Mononuclear cell (primary cell): ENCODE measurements at regions not wholly inside any gene's neighbourhood (a gene's known extent, or its start where the extent isn't known, plus 50 kb on each side); places are given as distances from the start of the nearest gene placed in this dataset.

ENCODE experiments used
- H3K27me3 ChIP-seq: 2 replicates; pipeline ENCODE4 v1.6.0; 2011; ENCODE audit warnings: low read length, control low read depth; ENCODE audit not compliant: insufficient read depth
- H3K4me1 ChIP-seq: 2 replicates; pipeline ENCODE4 v1.5.1; 2011; ENCODE audit warnings: mild to moderate bottlenecking, low read length, control low read depth; ENCODE audit not compliant: insufficient read depth
- H3K4me3 ChIP-seq: 2 replicates; pipeline ENCODE4 v1.5.1; 2011; ENCODE audit warnings: mild to moderate bottlenecking, low read length, moderate library complexity
- H3K9me3 ChIP-seq: 2 replicates; pipeline ENCODE4 v1.5.1; 2011; ENCODE audit warnings: low read depth, mild to moderate bottlenecking, control low read depth, low read length

DNA sequence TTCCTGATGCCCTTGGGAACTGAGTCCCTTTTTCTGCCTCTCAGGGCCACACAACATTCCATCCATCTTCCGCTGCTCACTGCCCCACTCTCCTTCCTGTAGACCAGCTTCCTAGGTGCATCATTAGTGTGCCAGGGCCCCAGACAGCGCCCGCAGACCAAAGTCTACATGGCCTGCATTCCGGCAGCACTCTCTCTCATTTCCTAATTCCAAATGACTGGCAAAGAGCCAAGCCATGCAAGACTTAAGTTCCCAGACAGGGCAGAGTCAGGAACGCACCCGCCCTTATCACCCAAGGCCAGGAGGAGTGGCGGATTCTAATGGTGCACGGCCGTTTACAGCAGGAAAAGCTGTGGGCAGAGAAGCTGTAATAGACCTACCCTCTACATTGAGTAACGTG, 159.8 kb upstream of the ARID1B start:
- Histone ChIP-seq H3K4me1 (no peaks in the 10 kb centered on the region), H3K27me3 (no peaks in the 10 kb centered on the region), H3K9me3 (peaks cover 5% of the 10 kb centered on the region), H3K4me3 (no peak overlapping the region)

DNA sequence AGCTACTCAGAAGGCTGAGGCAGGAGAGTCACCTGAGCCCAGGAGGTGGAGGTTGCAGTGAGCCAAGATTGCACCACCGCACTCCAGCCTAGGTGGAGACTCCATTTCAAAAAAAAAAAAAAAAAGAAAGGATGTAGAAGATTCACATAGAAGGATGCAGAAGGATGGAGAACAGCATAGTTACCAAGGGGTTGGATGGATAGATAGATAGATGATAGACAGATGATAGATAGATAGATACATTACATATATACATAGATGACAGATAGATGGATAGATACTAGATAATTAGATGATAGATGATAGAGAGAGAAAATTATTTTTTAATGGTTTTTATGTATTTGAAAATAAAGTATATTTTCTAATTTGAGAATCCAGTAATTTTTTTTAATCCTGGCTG, 160.7 kb upstream of the ARID1B start:
- Histone ChIP-seq H3K4me1 (no peaks in the 10 kb centered on the region), H3K9me3 (peaks cover 14% of the 10 kb centered on the region), H3K27me3 (no peaks in the 10 kb centered on the region), H3K4me3 (no peak overlapping the region)

DNA sequence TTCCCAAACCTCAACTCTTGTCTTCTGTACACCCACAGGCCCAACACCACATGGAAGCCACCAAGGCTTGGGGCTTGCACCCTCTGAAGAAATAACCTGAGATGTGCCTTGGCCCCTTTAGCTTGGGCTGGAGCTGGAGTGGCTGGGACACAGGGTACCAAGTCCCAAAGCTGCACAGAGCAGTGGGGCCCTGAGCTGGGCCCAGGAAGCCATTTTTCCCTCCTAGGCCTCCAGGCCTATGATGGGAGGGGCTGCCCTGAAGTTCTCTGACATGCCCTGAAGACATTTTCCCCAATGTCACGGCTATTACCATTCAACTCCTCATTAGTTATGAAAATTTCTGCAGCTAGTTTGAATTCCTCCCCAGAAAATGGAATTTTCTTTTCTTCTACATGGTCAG, 163.2 kb upstream of the ARID1B start:
- peaks cover 15% of the 10 kb centered on the region for H3K9me3 ChIP-seq
- H3K4me3 ChIP-seq, result no peak overlapping the region
- no peaks in the 10 kb centered on the region for H3K4me1 ChIP-seq
- no peaks in the 10 kb centered on the region for H3K27me3 ChIP-seq

DNA sequence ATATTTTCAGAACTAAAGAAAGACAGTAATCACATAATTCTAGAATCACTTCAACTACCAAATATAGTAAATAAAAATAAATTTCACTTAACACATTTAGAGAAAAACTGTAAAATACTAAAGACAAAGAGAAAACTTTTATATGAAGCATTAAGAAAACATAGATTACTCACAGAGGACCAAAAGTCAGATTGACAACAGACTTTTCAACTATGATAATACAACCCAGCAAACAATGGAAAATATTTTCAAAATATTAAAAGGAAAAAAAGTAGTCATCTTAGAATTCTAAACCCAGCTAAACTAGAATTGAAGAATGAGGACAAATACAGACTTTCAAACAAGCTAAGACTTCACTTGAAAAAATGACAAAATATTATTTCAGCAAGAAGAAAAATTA, 164.8 kb upstream of the ARID1B start:
- H3K4me1 ChIP-seq, result no peaks in the 10 kb centered on the region
- no peak overlapping the region for H3K4me3 ChIP-seq
- H3K9me3 ChIP-seq, result peaks cover 15% of the 10 kb centered on the region
- no peaks in the 10 kb centered on the region for H3K27me3 ChIP-seq

DNA sequence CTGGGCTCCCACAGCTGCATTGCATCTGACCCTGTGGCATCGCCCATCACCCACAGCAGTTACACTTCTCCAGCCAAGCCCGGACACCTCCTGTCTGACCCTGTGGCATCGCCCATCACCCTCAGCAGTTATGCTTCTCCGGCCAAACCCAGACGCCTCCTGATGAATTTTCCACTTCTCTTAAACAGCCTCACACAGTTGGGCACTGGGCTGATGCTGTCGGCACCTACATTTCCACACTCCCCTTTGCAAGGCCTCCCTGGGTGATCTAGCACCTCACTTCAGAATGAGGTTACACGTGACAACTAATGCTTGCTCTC, 175.2 kb upstream of the ARID1B start:
- H3K9me3 ChIP-seq, result no peaks in the 10 kb centered on the region
- no peaks in the 10 kb centered on the region for H3K27me3 ChIP-seq
- H3K4me3 ChIP-seq, result no peak overlapping the region
- H3K4me1 ChIP-seq, result peaks cover 9% of the 10 kb centered on the region

DNA sequence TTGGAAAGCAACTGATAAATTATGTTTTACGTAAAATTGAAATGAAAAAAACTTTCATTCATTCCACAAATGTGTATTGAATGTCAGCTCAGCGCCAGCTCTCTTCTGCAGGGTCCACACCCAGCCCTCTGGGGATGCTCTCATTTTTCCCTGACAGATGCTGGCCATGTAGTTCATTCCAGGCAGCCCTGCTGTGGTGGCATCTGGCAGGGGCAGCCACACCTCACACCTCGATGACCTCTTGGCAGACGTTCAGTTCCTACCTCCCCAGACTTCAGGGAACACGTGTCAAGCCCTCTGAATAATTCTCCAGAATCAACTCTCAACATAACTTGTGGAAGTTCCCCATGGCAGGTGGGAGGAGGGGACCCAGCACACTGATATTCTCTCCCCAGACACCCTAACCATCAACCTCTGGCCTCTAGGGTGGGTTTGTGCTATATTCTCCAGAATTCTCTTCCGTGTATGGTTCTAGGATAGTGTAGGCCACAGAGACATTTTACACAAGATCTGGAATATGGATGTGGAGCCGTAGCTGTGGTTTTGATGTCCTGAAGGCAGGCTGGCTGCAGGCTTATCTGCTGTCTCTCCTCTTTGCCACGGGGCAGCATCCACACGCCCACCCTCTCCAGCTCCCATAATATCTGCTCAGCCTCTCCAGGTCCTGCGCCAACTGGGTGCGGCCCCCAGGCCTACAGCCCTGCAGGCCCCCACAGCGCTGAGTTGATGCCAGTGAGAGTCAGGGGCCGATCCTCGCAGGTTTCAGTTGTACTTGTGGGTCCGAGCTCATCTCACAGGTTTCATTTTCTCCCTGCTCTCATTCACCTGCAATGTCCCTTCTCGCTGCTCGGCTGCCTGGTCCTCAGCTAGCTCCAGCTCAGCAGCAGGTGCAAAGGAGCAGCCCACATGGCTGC, 175.8 kb upstream of the ARID1B start:
- Histone ChIP-seq H3K4me1 (peaks cover 9% of the 10 kb centered on the region), H3K4me3 (no peak overlapping the region), H3K27me3 (no peaks in the 10 kb centered on the region), H3K9me3 (no peaks in the 10 kb centered on the region)

DNA sequence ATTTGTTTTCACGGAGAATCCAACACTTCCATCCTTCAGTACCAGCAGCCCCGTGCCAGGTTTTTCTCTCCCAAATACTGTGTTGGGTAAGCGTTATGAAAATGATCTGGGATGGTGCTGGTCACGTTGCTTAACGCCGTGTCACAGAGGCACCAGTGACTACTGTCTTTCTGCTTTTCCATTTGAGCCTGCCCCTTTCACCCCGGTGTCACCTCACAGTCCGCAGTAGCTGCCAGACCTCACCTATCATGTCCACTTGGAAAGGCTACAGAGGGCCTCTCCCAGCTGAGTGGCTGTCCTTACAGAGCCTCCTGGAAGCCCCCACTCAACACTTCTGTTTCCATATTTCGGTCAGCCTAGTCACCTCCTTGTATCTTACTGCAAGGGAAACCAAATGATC, 176.5 kb upstream of the ARID1B start:
- H3K4me1 ChIP-seq, result peaks cover 9% of the 10 kb centered on the region
- H3K4me3 ChIP-seq, result no peak overlapping the region
- no peaks in the 10 kb centered on the region for H3K9me3 ChIP-seq
- no peaks in the 10 kb centered on the region for H3K27me3 ChIP-seq

DNA sequence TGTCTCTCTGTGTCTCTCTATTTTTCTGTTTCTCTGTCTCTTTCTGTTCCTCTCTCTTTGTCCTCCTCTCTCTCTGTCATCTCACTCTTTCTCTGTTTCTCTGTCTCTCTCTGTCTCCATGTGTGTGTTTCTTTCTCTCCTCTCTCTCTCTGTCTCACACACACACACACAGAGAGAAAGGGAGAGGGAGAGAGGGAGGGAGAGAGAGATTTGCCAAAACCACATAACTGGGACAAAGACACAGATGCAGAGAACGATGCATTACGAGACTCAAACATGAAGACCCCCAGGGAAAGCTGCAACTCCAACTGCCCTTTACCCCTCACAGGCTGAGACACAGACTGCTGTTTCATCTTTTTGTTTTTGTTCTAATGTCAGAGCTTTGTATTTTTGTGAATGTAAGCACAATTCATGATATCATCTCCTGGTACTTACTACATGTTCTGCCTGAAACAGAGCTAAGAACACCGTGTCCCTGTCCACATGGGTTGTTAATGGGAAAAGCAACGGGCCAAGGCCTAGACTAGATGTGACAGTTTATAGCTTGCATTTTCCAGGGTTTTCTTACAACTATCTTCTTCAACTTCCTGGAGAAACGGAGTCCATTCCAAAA, 177.1 kb upstream of the ARID1B start:
- no peaks in the 10 kb centered on the region for H3K27me3 ChIP-seq
- H3K4me1 ChIP-seq, result peaks cover 9% of the 10 kb centered on the region
- no peaks in the 10 kb centered on the region for H3K9me3 ChIP-seq
- no peak overlapping the region for H3K4me3 ChIP-seq

DNA sequence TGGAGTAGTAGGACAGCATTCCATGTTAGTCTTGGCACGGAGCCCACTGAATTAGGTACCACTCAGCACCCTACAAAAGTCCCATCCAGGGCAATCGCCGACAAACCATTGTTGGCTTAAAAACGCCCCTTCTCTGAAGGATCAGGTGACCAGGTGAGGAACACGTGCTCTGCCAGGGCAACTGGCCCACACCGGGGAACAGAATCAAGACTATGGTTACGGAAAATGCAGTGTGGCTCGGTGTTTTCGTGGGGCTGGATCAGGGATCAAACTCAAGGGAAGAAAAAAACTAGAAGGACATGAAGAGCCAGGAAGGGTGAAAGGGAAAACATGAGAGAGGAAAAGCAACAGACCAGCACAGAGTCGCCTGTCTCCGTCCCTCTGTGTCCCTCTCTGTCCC, 177.8 kb upstream of the ARID1B start:
- Histone ChIP-seq H3K4me1 (peaks cover 9% of the 10 kb centered on the region), H3K9me3 (no peaks in the 10 kb centered on the region), H3K4me3 (no peak overlapping the region), H3K27me3 (no peaks in the 10 kb centered on the region)

DNA sequence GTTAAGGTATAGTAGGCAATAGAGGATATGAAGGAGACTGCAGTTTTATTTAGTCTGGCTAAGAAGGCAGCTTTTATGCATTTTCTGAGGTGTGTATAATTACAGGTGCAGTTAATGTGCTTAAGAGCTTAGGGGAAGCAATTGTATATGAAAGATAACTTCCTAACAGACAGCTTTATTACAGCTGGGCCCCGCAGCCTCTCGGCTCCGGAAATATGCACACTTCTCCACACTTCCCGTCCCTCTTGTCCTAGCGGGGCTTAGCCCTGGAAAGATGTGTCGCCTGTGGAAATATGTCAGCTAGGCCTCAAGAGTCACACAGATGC, 178.4 kb upstream of the ARID1B start:
- H3K9me3 ChIP-seq, result no peaks in the 10 kb centered on the region
- H3K4me3 ChIP-seq, result no peak overlapping the region

DNA sequence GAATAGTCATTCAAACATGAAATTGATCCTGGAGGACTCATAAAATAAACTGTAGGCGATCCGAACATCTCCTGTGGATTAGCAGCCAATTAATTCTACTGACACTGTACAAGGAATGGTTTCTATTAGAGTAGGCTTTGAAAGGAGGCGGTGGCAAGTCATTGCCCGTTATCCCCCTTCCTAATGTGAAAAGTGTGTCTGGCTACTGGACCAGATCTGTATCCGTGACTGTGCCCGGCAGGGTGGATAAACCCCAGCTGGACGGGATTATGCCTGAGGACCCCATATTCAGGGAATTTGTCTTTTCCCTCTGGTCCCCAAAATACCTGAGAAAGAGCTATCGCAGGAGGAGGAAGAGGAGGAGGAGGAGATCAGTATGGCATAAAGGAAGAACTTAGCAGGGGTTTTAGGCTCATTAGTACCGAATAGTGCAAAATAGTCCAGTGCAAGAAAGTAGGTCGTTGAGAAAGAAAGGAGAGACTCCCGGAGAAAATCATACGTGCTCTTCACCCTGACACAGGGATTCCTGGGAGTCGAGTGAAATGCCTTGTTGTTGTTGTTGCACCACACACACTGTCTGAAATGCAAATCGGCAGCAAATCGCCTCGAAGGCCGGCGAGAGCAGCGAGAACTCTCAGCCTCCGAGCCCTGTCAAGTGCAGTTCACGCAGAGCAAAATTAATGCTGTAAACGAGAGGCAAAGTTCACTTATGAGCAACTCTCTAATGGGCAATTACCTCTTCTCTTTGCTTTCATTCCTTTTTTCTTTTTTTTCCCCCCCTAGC, 178.9 kb upstream of the ARID1B start:
- no peak overlapping the region for H3K4me3 ChIP-seq
- H3K4me1 ChIP-seq, result peaks cover 9% of the 10 kb centered on the region
- no peaks in the 10 kb centered on the region for H3K27me3 ChIP-seq
- no peaks in the 10 kb centered on the region for H3K9me3 ChIP-seq

More for the DNA sequence above, 178.4 kb upstream of the ARID1B start:
- H3K4me1 ChIP-seq, result peaks cover 9% of the 10 kb centered on the region
- no peaks in the 10 kb centered on the region for H3K27me3 ChIP-seq

DNA sequence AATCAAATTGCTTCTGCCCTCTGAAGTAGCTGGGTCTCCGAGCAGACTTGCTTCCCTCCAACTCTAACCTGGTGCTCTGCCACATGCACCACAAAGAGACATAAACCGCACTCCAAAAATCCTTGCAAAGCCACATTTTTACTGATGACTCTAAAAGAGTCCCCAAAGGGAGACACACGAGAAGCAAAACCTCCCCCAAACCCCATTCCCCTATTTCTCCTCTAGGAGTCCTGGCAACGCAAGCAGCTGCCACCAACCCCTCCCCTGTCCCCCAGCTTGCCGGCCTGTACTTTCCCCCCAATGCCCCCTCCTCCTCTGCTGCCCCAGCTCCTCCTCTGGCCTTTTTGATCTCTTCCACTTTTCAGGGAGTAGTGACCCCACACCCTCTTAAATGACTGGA, 180.1 kb upstream of the ARID1B start:
- H3K4me1 ChIP-seq, result peaks cover 9% of the 10 kb centered on the region
- H3K9me3 ChIP-seq, result no peaks in the 10 kb centered on the region
- H3K27me3 ChIP-seq, result no peaks in the 10 kb centered on the region
- no peak overlapping the region for H3K4me3 ChIP-seq

DNA sequence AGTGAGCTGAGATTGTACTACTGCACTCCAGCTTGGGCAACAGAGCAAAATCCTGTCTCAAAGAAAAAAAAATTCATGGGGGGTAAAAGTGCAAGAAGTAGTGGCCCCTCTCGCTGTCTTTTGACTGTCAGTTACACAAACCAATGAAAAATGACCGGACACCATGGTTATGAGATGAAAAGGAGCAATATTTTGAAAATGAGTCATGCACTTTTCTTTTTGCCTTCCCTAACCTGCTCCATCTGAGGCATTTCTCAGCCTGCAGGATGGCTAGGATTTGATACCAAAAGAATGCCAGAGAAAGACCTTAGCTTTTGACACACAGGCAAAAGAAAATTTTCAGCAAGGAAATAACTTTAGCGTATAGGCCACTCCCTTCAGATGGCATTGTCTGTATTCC, 181.7 kb upstream of the ARID1B start:
- peaks cover under 1% of the 10 kb centered on the region for H3K27me3 ChIP-seq
- no peaks in the 10 kb centered on the region for H3K9me3 ChIP-seq
- H3K4me1 ChIP-seq, result peaks cover 9% of the 10 kb centered on the region
- H3K4me3 ChIP-seq, result no peak overlapping the region

DNA sequence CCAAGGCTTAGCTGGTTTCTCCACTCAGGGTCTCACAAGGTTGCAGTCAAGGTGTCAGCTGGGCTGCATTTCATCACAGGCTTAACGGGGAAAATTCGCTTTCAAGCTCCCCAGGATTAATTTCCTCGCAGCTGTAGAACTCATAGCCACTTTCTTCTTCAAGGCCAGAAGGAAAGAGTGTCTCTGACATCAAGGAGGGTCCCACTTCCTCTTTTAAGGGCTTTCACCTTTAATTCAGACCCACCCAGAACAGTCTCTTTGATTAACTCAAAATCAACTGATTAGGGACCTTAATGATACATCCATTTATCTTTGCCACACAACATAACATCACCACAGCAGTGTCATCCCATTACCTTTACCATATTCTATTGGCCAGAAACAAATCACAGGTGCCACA, 183.3 kb upstream of the ARID1B start:
- Histone ChIP-seq H3K4me3 (no peak overlapping the region), H3K4me1 (peaks cover 6% of the 10 kb centered on the region), H3K27me3 (peaks cover 3% of the 10 kb centered on the region), H3K9me3 (no peaks in the 10 kb centered on the region)

DNA sequence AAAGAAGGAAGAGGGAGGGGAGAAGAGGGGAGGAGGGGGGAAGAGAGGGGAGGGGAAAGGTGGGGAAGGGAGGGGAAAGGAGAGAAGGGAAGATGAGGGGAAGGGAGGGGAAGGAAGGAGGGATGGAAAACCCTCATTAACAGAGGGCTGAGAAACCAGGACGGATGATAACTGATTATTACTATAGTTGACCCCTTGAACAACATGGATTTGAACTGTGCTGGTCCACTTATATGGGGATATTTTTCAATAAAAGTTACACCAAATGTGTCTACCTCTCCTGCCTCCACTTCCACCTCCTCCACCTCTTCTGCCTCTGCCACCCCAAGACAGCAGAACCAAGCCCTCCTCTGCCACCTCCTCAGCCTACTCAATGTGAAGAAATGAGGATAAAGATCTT, 184.1 kb upstream of the ARID1B start:
- Histone ChIP-seq H3K27me3 (peaks cover 3% of the 10 kb centered on the region), H3K9me3 (no peaks in the 10 kb centered on the region), H3K4me3 (no peak overlapping the region), H3K4me1 (no peaks in the 10 kb centered on the region)
